GM21737 (cell line): ENCODE measurements at regions not wholly inside any gene's neighbourhood (a gene's known extent, or its start where the extent isn't known, plus 50 kb on each side); places are given as distances from the start of the nearest gene placed in this dataset.
A peak's percentile ranks its signal among the peaks of the same experiment; 100 is the strongest.
"Not testable (repeated sequence)": the region's sequence is repeated elsewhere in the genome, so short reads cannot be mapped to it uniquely, and the experiment has no call there.

Experiments
- ATAC-seq: cut with Tn5 transposase; IDR thresholded peaks from one replicate; pipeline ENCODE4 v1.9.1; 2021; ENCODE audit warnings: mild to moderate bottlenecking, moderate library complexity; ENCODE audit not compliant: unreplicated experiment

- ATAC-seq, result no peak
Observed at GRCh38 chr10:36574207-36574606, 551.2 kb upstream of the ANKRD30A start.

- no peak for ATAC-seq
Observed at GRCh38 chr10:36573246-36573645, 552.2 kb upstream of the ANKRD30A start.

- ATAC-seq, result no peak
Observed at GRCh38 chr10:36564433-36564832, 561.0 kb upstream of the ANKRD30A start.

GRCh38 chr10:36559412-36560400, 565.7 kb upstream of the ANKRD30A start:
- no peak for ATAC-seq

- no peak for ATAC-seq
Observed at GRCh38 chr10:36556468-36556867, 568.9 kb upstream of the ANKRD30A start.

GRCh38 chr10:36555036-36555435, 570.4 kb upstream of the ANKRD30A start:
- ATAC-seq, result no peak

GRCh38 chr10:36547965-36548364, 577.4 kb upstream of the ANKRD30A start:
- ATAC-seq, result no peak

- no peak for ATAC-seq
Observed at GRCh38 chr10:36542493-36542892, 582.9 kb upstream of the ANKRD30A start.

GRCh38 chr10:36540611-36541010, 584.8 kb upstream of the ANKRD30A start:
- ATAC-seq, result no peak

GRCh38 chr10:36538953-36539586, 586.3 kb upstream of the ANKRD30A start:
- no peak for ATAC-seq

GRCh38 chr10:36534471-36535002, 590.9 kb upstream of the ANKRD30A start:
- ATAC-seq, result peak; percentile 100

- ATAC-seq, result no peak
Observed at GRCh38 chr10:36533861-36534260, 591.5 kb upstream of the ANKRD30A start.

- no peak for ATAC-seq
Observed at GRCh38 chr10:36533316-36533715, 592.1 kb upstream of the ANKRD30A start.

GRCh38 chr10:36531621-36532020, 593.8 kb upstream of the ANKRD30A start:
- no peak for ATAC-seq

GRCh38 chr10:36526033-36526432, 599.4 kb upstream of the ANKRD30A start:
- no peak for ATAC-seq

- not testable (repeated sequence) for ATAC-seq
Observed at GRCh38 chr10:36524126-36524525, 601.3 kb upstream of the ANKRD30A start.

GRCh38 chr10:36519909-36520308, 605.5 kb upstream of the ANKRD30A start:
- no peak for ATAC-seq

GRCh38 chr10:36516281-36516680, 609.1 kb upstream of the ANKRD30A start:
- no peak for ATAC-seq

GRCh38 chr10:36515319-36515718, 610.1 kb upstream of the ANKRD30A start:
- no peak for ATAC-seq

GRCh38 chr10:36507715-36508114, 617.7 kb upstream of the ANKRD30A start:
- no peak for ATAC-seq

- no peak for ATAC-seq
Observed at GRCh38 chr10:36506697-36507496, 618.5 kb upstream of the ANKRD30A start.
